ENCODE measurements at regions not wholly inside any gene's neighbourhood (a gene's known extent, or its start where the extent isn't known, plus 50 kb on each side); places are given as distances from the start of the nearest gene placed in this dataset.

DNA sequence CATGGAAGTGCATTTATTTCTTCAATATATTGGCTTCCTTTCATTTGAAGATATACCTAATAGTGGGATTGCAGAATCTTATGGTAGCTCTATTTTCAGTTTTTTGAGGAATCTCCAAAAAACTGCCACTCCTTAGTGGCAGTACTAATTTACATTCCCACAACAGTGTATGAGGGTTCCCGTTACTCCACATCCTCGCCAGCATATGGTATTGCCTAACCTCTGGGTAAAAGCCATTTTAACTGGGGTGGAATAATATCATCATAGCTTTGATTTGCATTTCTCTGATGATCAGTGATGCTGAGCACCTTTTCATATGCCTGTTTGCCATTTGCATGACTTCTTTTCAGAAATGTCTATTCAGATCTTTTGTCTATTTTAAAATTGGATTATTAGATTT, 471.9 kb upstream of the UBE2E3 start:
- no peak for TF ChIP-seq CTCF (IDR thresholded peaks at IDR 0.05)
- no peak for DNase-seq (ENCODE audit: extremely low spot score, unreplicated experiment)
- H3K4me1 Mint-ChIP-seq (ENCODE audit: unreplicated experiment): no peaks in the 10 kb centered on the region
- no peaks in the 10 kb centered on the region for H3K27me3 Mint-ChIP-seq (ENCODE audit: unreplicated experiment)
- no peaks in the 10 kb centered on the region for H3K36me3 Mint-ChIP-seq (ENCODE audit: unreplicated experiment)
- H3K9me3 Mint-ChIP-seq (ENCODE audit: unreplicated experiment): no peaks in the 10 kb centered on the region
- H3K4me3 Mint-ChIP-seq (ENCODE audit: unreplicated experiment): no peak overlapping the region
- H3K27ac Mint-ChIP-seq (ENCODE audit: unreplicated experiment): no peak overlapping the region

DNA sequence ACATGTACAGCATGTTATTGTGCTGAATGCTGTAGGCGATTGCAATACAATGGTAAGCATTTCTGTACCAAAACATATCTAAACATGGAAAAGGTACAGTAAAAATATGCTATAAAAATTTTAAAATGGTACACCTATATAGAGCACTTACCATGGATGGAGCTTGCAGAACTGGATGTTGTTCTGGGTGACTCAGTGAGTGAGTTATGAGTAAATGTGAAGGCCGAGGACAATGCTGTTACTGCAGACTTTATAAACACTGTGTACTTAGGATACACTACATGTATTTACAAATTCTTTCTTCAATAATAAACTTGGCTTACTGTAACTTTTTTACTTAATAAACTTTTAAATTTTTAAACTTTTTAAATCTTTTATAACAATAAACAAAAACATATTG, 473.4 kb upstream of the UBE2E3 start:
- no peaks in the 10 kb centered on the region for H3K9me3 Mint-ChIP-seq (ENCODE audit: unreplicated experiment)
- H3K4me1 Mint-ChIP-seq (ENCODE audit: unreplicated experiment): no peaks in the 10 kb centered on the region
- no peaks in the 10 kb centered on the region for H3K36me3 Mint-ChIP-seq (ENCODE audit: unreplicated experiment)
- no peak overlapping the region for H3K27ac Mint-ChIP-seq (ENCODE audit: unreplicated experiment)
- no peak for DNase-seq (ENCODE audit: extremely low spot score, unreplicated experiment)
- no peak overlapping the region for H3K4me3 Mint-ChIP-seq (ENCODE audit: unreplicated experiment)
- TF ChIP-seq CTCF (IDR thresholded peaks at IDR 0.05): no peak
- no peaks in the 10 kb centered on the region for H3K27me3 Mint-ChIP-seq (ENCODE audit: unreplicated experiment)

GRCh38 chr2:180505203-180505602, 475.2 kb upstream of the UBE2E3 start:
- TF ChIP-seq CTCF (IDR thresholded peaks at IDR 0.05): no peak
- DNase-seq (ENCODE audit: extremely low spot score, unreplicated experiment): no peak
- no peak overlapping the region for H3K4me3 Mint-ChIP-seq (ENCODE audit: unreplicated experiment)
- no peaks in the 10 kb centered on the region for H3K27me3 Mint-ChIP-seq (ENCODE audit: unreplicated experiment)
- H3K36me3 Mint-ChIP-seq (ENCODE audit: unreplicated experiment): no peaks in the 10 kb centered on the region
- H3K27ac Mint-ChIP-seq (ENCODE audit: unreplicated experiment): no peak overlapping the region
- no peaks in the 10 kb centered on the region for H3K9me3 Mint-ChIP-seq (ENCODE audit: unreplicated experiment)
- H3K4me1 Mint-ChIP-seq (ENCODE audit: unreplicated experiment): no peaks in the 10 kb centered on the region

GRCh38 chr2:180497621-180498152, 482.7 kb upstream of the UBE2E3 start:
- no peaks in the 10 kb centered on the region for H3K27me3 Mint-ChIP-seq (ENCODE audit: unreplicated experiment)
- H3K27ac Mint-ChIP-seq (ENCODE audit: unreplicated experiment): no peak overlapping the region
- no peaks in the 10 kb centered on the region for H3K4me1 Mint-ChIP-seq (ENCODE audit: unreplicated experiment)
- no peak overlapping the region for H3K4me3 Mint-ChIP-seq (ENCODE audit: unreplicated experiment)
- no peak for TF ChIP-seq CTCF (IDR thresholded peaks at IDR 0.05)
- no peak for DNase-seq (ENCODE audit: extremely low spot score, unreplicated experiment)
- peaks cover 3% of the 10 kb centered on the region for H3K36me3 Mint-ChIP-seq (ENCODE audit: unreplicated experiment)
- H3K9me3 Mint-ChIP-seq (ENCODE audit: unreplicated experiment): peaks cover 8% of the 10 kb centered on the region

GRCh38 chr2:180495606-180496005, 484.8 kb upstream of the UBE2E3 start:
- H3K27me3 Mint-ChIP-seq (ENCODE audit: unreplicated experiment): no peaks in the 10 kb centered on the region
- peaks cover 8% of the 10 kb centered on the region for H3K9me3 Mint-ChIP-seq (ENCODE audit: unreplicated experiment)
- no peak for DNase-seq (ENCODE audit: extremely low spot score, unreplicated experiment)
- peaks cover 3% of the 10 kb centered on the region for H3K36me3 Mint-ChIP-seq (ENCODE audit: unreplicated experiment)
- H3K4me3 Mint-ChIP-seq (ENCODE audit: unreplicated experiment): no peak overlapping the region
- no peaks in the 10 kb centered on the region for H3K4me1 Mint-ChIP-seq (ENCODE audit: unreplicated experiment)
- no peak overlapping the region for H3K27ac Mint-ChIP-seq (ENCODE audit: unreplicated experiment)
- no peak for TF ChIP-seq CTCF (IDR thresholded peaks at IDR 0.05)

Measured in osteocyte (in vitro differentiated cells).